ENCODE measurements at regions not wholly inside any gene's neighbourhood (a gene's known extent, or its start where the extent isn't known, plus 50 kb on each side); places are given as distances from the start of the nearest gene placed in this dataset.

- H3K4me3 Mint-ChIP-seq, result no peak overlapping the region
- H3K9me3 ChIP-seq (ENCODE audit: control insufficient read depth, low read depth, low read length), result peaks cover 12% of the 10 kb centered on the region
- no peak overlapping the region for H3K27ac Mint-ChIP-seq
- no peaks in the 10 kb centered on the region for H3K4me1 ChIP-seq (ENCODE audit: insufficient read depth, low read length)
- H2BK12ac ChIP-seq (ENCODE audit: insufficient read length, low read depth, low read length), result no peak overlapping the region
- peaks cover 2% of the 10 kb centered on the region; the same call in 1 of the 2 replicates for H3K27me3 Mint-ChIP-seq (ENCODE audit: low read depth)
- no peaks in the 10 kb centered on the region for H4K20me1 ChIP-seq (ENCODE audit: control insufficient read depth, insufficient read depth, insufficient read length)
- peaks cover 0 to 4% (median 2%) of the 10 kb centered on the region in 3 experiments; a peak in 5 of 7 replicates for H3K36me3 Mint-ChIP-seq (ENCODE audit: insufficient read depth in 1 of 3, low read depth in 3 of 3)
- no peaks in the 10 kb centered on the region for H3K23me2 ChIP-seq (ENCODE audit: insufficient read length, low read depth, low read length, poor library complexity, severe bottlenecking)
- H3K18ac ChIP-seq (ENCODE audit: insufficient read length, low read depth, low read length), result no peak overlapping the region
- H4K8ac ChIP-seq (replicated peaks; ENCODE audit: insufficient read length, low read depth, low read length), result no peak overlapping the region
- H3K4me2 ChIP-seq (ENCODE audit: insufficient read depth, insufficient read length, low read length), result no peak overlapping the region
- no peak overlapping the region for H3K9ac ChIP-seq (ENCODE audit: extremely low read depth, insufficient read length, low read length)
- peaks cover 20 to 23% of the 10 kb centered on the region in 2 experiments for H3K9me3 Mint-ChIP-seq
- no peaks in the 10 kb centered on the region for H3K79me1 ChIP-seq (ENCODE audit: insufficient read depth, low read depth, low read length, poor library complexity, severe bottlenecking)
- no peaks in the 10 kb centered on the region for H3K27me3 ChIP-seq (ENCODE audit: insufficient read depth, low read length)
- no peak overlapping the region for H2BK5ac ChIP-seq (ENCODE audit: insufficient read length, low read length)
- no peak overlapping the region for H3T11ph ChIP-seq (ENCODE audit: low read length)
- H3K27ac ChIP-seq (ENCODE audit: insufficient read length, low read depth, low read length), result no peak overlapping the region
- H2BK20ac ChIP-seq (ENCODE audit: low read depth, low read length, poor library complexity, severe bottlenecking), result no peak overlapping the region
- no peak overlapping the region for H3K23ac ChIP-seq (ENCODE audit: insufficient read length, low read depth, low read length)
- no peak overlapping the region for H2AK5ac ChIP-seq (ENCODE audit: insufficient read length, low read length)
- H3K79me2 ChIP-seq (ENCODE audit: insufficient read depth, low read length), result no peaks in the 10 kb centered on the region
- no peak overlapping the region for H3K4ac ChIP-seq (ENCODE audit: low read depth, low read length)
- WGBS (ENCODE audit: extremely low coverage, insufficient read length, low lambda C conversion rate), result no CpG with 5 or more reads among the region's 4 CpGs
- no peak for DNase-seq
- no peaks in the 10 kb centered on the region for H3K4me1 Mint-ChIP-seq
- H2BK15ac ChIP-seq (ENCODE audit: low read depth, low read length), result no peak overlapping the region
- no peak overlapping the region for H2BK120ac ChIP-seq (ENCODE audit: low read depth, low read length, poor library complexity, severe bottlenecking)
- no peak overlapping the region for H3K56ac ChIP-seq (ENCODE audit: insufficient read length, low read depth, low read length)
- no peak overlapping the region for H4K91ac ChIP-seq (ENCODE audit: insufficient read length, low read depth, low read length)
- no peak overlapping the region for H2AFZ ChIP-seq (ENCODE audit: low read length)
- TF ChIP-seq CTCF (conservative IDR thresholded peaks at IDR 0.05), result no peak
- no peak overlapping the region for H4K5ac ChIP-seq (ENCODE audit: insufficient read length, low read depth, low read length)
- H3K14ac ChIP-seq (ENCODE audit: insufficient read depth, low read length), result no peak overlapping the region
These were observed 79.3 kb downstream of the CGGBP1 start for GRCh38 chr3:87979527-87979926.

All from H9 (cell line).